22Rv1 (cell line): ENCODE measurements at regions not wholly inside any gene's neighbourhood (a gene's known extent, or its start where the extent isn't known, plus 50 kb on each side); places are given as distances from the start of the nearest gene placed in this dataset.

ENCODE experiments used
- CTCF ChIP-seq: fragments of 450-650 bp; IDR thresholded peaks from 2 replicates; pipeline ENCODE4 v1.5.1; 2017; ENCODE audit warnings: mild to moderate bottlenecking
- ZFX ChIP-seq: fragments of 450-650 bp; IDR thresholded peaks from 2 replicates; pipeline ENCODE4 v1.6.1; 2017; ENCODE audit warnings: antibody characterized with exemption, borderline replicate concordance

DNA sequence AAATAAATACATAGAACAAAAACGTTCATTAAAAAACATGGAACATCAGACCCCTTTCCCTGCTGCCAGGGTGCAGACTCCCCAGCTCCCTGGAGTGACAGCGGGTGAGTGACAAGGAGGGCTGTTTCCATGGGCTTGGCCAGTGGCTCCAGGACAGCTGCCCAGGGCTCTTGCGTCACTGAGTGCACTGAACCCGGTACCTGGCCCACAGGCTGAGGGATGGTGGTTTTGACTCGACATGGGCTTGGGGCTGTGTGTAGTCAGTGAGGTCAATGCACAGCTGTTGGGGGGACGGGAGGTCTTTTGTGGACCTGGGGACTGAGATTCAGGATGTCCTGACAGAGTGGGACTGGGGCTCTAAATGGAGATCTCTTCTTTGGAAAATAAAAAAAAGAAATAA lies 142.1 kb upstream of the B3GAT1 start:
- TF ChIP-seq CTCF: no peak
- no peak for TF ChIP-seq ZFX
